ENCODE measurements at regions not wholly inside any gene's neighbourhood (a gene's known extent, or its start where the extent isn't known, plus 50 kb on each side); places are given as distances from the start of the nearest gene placed in this dataset.

- Histone ChIP-seq H4K8ac (replicated peaks; ENCODE audit: insufficient read length, low read depth, low read length) (no peak overlapping the region), H2BK15ac (ENCODE audit: low read depth, low read length) (no peak overlapping the region), H3K27ac (ENCODE audit: insufficient read length, low read depth, low read length) (peak overlapping the region; percentile 46), H4K5ac (ENCODE audit: insufficient read length, low read depth, low read length) (no peak overlapping the region), H4K20me1 (ENCODE audit: control insufficient read depth, insufficient read depth, insufficient read length) (no peaks in the 10 kb centered on the region), H3K14ac (ENCODE audit: insufficient read depth, low read length) (no peak overlapping the region), H3K23me2 (ENCODE audit: insufficient read length, low read depth, low read length, poor library complexity, severe bottlenecking) (no peaks in the 10 kb centered on the region), H3K79me2 (ENCODE audit: insufficient read depth, low read length) (no peaks in the 10 kb centered on the region), H3K4ac (ENCODE audit: low read depth, low read length) (no peak overlapping the region), H2BK12ac (ENCODE audit: insufficient read length, low read depth, low read length) (no peak overlapping the region), H3K4me1 (ENCODE audit: insufficient read depth, low read length) (no peaks in the 10 kb centered on the region), H3K23ac (ENCODE audit: insufficient read length, low read depth, low read length) (no peak overlapping the region), H4K91ac (ENCODE audit: insufficient read length, low read depth, low read length) (no peak overlapping the region), H3K56ac (ENCODE audit: insufficient read length, low read depth, low read length) (no peak overlapping the region), H3K79me1 (ENCODE audit: insufficient read depth, low read depth, low read length, poor library complexity, severe bottlenecking) (no peaks in the 10 kb centered on the region), H3K27me3 (ENCODE audit: insufficient read depth, low read length) (no peaks in the 10 kb centered on the region), H2BK5ac (ENCODE audit: insufficient read length, low read length) (no peak overlapping the region), H2AFZ (ENCODE audit: low read length) (no peak overlapping the region), H3K9me3 (ENCODE audit: control insufficient read depth, low read depth, low read length) (no peaks in the 10 kb centered on the region), H3T11ph (ENCODE audit: low read length) (no peak overlapping the region), H3K9ac (ENCODE audit: extremely low read depth, insufficient read length, low read length) (no peak overlapping the region), H3K18ac (ENCODE audit: insufficient read length, low read depth, low read length) (no peak overlapping the region), H2BK20ac (ENCODE audit: low read depth, low read length, poor library complexity, severe bottlenecking) (no peak overlapping the region), H2AK5ac (ENCODE audit: insufficient read length, low read length) (no peak overlapping the region), H3K4me2 (ENCODE audit: insufficient read depth, insufficient read length, low read length) (no peak overlapping the region), H2BK120ac (ENCODE audit: low read depth, low read length, poor library complexity, severe bottlenecking) (no peak overlapping the region)
- no peak overlapping the region for H3K4me3 Mint-ChIP-seq
- no peaks in the 10 kb centered on the region for H3K9me3 Mint-ChIP-seq
- peak overlapping the region; percentile 6 to 90 (median 41); a peak in 5 of 7 replicates for H3K27ac Mint-ChIP-seq
- TF ChIP-seq, protein P1, sequence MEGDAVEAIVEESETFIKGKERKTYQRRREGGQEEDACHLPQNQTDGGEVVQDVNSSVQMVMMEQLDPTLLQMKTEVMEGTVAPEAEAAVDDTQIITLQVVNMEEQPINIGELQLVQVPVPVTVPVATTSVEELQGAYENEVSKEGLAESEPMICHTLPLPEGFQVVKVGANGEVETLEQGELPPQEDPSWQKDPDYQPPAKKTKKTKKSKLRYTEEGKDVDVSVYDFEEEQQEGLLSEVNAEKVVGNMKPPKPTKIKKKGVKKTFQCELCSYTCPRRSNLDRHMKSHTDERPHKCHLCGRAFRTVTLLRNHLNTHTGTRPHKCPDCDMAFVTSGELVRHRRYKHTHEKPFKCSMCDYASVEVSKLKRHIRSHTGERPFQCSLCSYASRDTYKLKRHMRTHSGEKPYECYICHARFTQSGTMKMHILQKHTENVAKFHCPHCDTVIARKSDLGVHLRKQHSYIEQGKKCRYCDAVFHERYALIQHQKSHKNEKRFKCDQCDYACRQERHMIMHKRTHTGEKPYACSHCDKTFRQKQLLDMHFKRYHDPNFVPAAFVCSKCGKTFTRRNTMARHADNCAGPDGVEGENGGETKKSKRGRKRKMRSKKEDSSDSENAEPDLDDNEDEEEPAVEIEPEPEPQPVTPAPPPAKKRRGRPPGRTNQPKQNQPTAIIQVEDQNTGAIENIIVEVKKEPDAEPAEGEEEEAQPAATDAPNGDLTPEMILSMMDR (conservative IDR thresholded peaks at IDR 0.05), result no peak
- DNase-seq, result no peak
- no peaks in the 10 kb centered on the region; a peak in 1 of 7 replicates for H3K36me3 Mint-ChIP-seq (ENCODE audit: insufficient read depth in 1 of 3, low read depth in 3 of 3)
- no peaks in the 10 kb centered on the region for H3K27me3 Mint-ChIP-seq (ENCODE audit: low read depth)
- peaks cover 20 to 21% of the 10 kb centered on the region in 2 experiments for H3K4me1 Mint-ChIP-seq
- WGBS (ENCODE audit: extremely low coverage, insufficient read length, low lambda C conversion rate), result no CpG with 5 or more reads among the region's 2 CpGs
Measured at GRCh38 chr2:138235041-138235440, 266.5 kb upstream of the SPOPL start.

All from H9 (cell line).